ENCODE measurements at regions not wholly inside any gene's neighbourhood (a gene's known extent, or its start where the extent isn't known, plus 50 kb on each side); places are given as distances from the start of the nearest gene placed in this dataset.

DNA sequence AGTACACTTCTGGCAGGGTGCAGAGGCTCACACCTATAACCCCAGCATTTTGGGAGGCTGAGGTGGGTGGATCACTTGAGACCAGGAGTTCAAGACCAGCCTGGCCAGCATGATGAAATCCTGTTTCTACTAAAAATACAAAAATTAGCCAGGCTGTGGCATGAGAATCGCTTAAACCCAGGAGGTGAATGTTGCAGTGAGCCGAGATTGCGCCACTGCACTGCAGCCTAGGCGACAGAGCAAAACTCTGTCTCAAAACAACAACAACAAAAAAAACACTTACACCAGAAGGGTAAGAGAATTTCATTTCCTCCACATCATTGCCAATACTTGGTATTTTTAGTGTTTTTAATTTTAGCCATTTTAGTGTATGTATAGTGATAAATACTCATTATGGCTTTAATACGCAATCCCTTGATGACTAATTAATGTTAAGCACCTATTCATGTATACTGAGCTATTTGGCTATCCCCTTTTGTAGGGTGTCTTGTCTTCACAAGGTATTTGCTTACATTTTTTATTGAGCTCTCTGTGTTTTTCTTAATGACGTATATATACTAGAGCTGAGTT is 77.1 kb upstream of the TNR start (continued):
- no peak for TF ChIP-seq KDM5A (IDR thresholded peaks at IDR 0.05; ENCODE audit: low read length)
- TF ChIP-seq TAF1 (IDR thresholded peaks at IDR 0.05; ENCODE audit: low read depth, low read length) = no peak
- TF ChIP-seq CEBPB (IDR thresholded peaks at IDR 0.05; ENCODE audit: low read depth, low read length) = no peak; the same call in 1 of the 2 replicates
- no peak for TF ChIP-seq POLR2AphosphoS5 (IDR thresholded peaks at IDR 0.05; ENCODE audit: low read depth, low read length)
- no peak for TF ChIP-seq KDM1A (IDR thresholded peaks at IDR 0.05; ENCODE audit: borderline replicate concordance, low read length)
